GM12864 (cell line): ENCODE measurements at regions not wholly inside any gene's neighbourhood (a gene's known extent, or its start where the extent isn't known, plus 50 kb on each side); places are given as distances from the start of the nearest gene placed in this dataset.

ENCODE experiments used
- DNase-seq: peaks from one replicate; pipeline ENCODE4 v3.0.0-alpha.2; 2011; ENCODE audit warnings: low read depth
- H3K4me3 ChIP-seq: 2 replicates; pipeline ENCODE4 v1.5.1; 2011; ENCODE audit warnings: mild to moderate bottlenecking, low read depth, low read length, control low read depth
- CTCF ChIP-seq: IDR thresholded peaks from 2 replicates; pipeline ENCODE4 v1.5.1; 2011; ENCODE audit warnings: low read depth, mild to moderate bottlenecking, moderate library complexity, low read length, control low read depth, inconsistent platforms; ENCODE audit errors: missing control alignments

GRCh38 chr2:217662984-217663602 is 339.7 kb downstream of the TNS1 start:
- no peak overlapping the region for H3K4me3 ChIP-seq
- no peak for DNase-seq
- no peak for TF ChIP-seq CTCF

GRCh38 chr2:217661378-217661777 is 341.4 kb downstream of the TNS1 start:
- no peak for DNase-seq
- TF ChIP-seq CTCF = no peak
- no peak overlapping the region for H3K4me3 ChIP-seq

- no peak overlapping the region for H3K4me3 ChIP-seq
- no peak for TF ChIP-seq CTCF
- no peak for DNase-seq
These were observed 342.4 kb downstream of the TNS1 start for GRCh38 chr2:217660423-217660822.

- DNase-seq = no peak
- TF ChIP-seq CTCF = no peak
- H3K4me3 ChIP-seq = no peak overlapping the region
These were observed 344.0 kb downstream of the TNS1 start for GRCh38 chr2:217658806-217659205.

- no peak for TF ChIP-seq CTCF
- no peak for DNase-seq
- H3K4me3 ChIP-seq = no peak overlapping the region
These were observed 345.5 kb downstream of the TNS1 start for GRCh38 chr2:217657252-217657651.

- no peak for TF ChIP-seq CTCF
- no peak overlapping the region for H3K4me3 ChIP-seq
- DNase-seq = no peak
These were observed 346.5 kb downstream of the TNS1 start for GRCh38 chr2:217656316-217656715.

- no peak for TF ChIP-seq CTCF
- DNase-seq = no peak
- no peak overlapping the region for H3K4me3 ChIP-seq
These were observed 347.1 kb downstream of the TNS1 start for GRCh38 chr2:217655651-217656050.
